Tongue (tissue), 1 donor: ENCODE measurements at regions not wholly inside any gene's neighbourhood (a gene's known extent, or its start where the extent isn't known, plus 50 kb on each side); places are given as distances from the start of the nearest gene placed in this dataset.

Experiments
- DNase-seq: peaks from one replicate; pipeline ENCODE4 v3.0.0-alpha.2; 2015

- no peak for DNase-seq
Measured at GRCh38 chr5:6236170-6236793, 142.1 kb downstream of the MED10 start.

- DNase-seq: no peak
Measured at GRCh38 chr5:6235726-6236125, 142.6 kb downstream of the MED10 start.

GRCh38 chr5:6228257-6229250, 149.8 kb downstream of the MED10 start:
- DNase-seq: no peak

GRCh38 chr5:6225121-6225607, 153.2 kb downstream of the MED10 start:
- no peak for DNase-seq

- no peak for DNase-seq
Measured at GRCh38 chr5:6224406-6224805, 153.9 kb downstream of the MED10 start.

GRCh38 chr5:6222899-6223298, 155.4 kb downstream of the MED10 start:
- no peak for DNase-seq

GRCh38 chr5:6222121-6222520, 156.2 kb downstream of the MED10 start:
- DNase-seq: no peak

GRCh38 chr5:6221141-6221626, 157.2 kb downstream of the MED10 start:
- no peak for DNase-seq

GRCh38 chr5:6220346-6221088, 157.8 kb downstream of the MED10 start:
- DNase-seq: no peak

- DNase-seq: no peak
Measured at GRCh38 chr5:6218517-6218916, 159.8 kb downstream of the MED10 start.

GRCh38 chr5:6218116-6218515, 160.2 kb downstream of the MED10 start:
- no peak for DNase-seq

- no peak for DNase-seq
Measured at GRCh38 chr5:6216471-6217075, 161.8 kb downstream of the MED10 start.

GRCh38 chr5:6215891-6216290, 162.5 kb downstream of the MED10 start:
- DNase-seq: no peak

- DNase-seq: no peak
Measured at GRCh38 chr5:6212244-6212643, 166.1 kb downstream of the MED10 start.

- DNase-seq: no peak
Measured at GRCh38 chr5:6206501-6206900, 171.8 kb downstream of the MED10 start.

GRCh38 chr5:6202968-6203365, 175.4 kb downstream of the MED10 start:
- no peak for DNase-seq

GRCh38 chr5:6202149-6202967, 176.0 kb downstream of the MED10 start:
- no peak for DNase-seq

GRCh38 chr5:6201631-6202030, 176.7 kb downstream of the MED10 start:
- DNase-seq: no peak

- no peak for DNase-seq
Measured at GRCh38 chr5:6198531-6198930, 179.8 kb downstream of the MED10 start.

- DNase-seq: no peak
Measured at GRCh38 chr5:6197427-6197826, 180.9 kb downstream of the MED10 start.

GRCh38 chr5:6195711-6196358, 182.5 kb downstream of the MED10 start:
- DNase-seq: no peak
